ENCODE measurements at regions not wholly inside any gene's neighbourhood (a gene's known extent, or its start where the extent isn't known, plus 50 kb on each side); places are given as distances from the start of the nearest gene placed in this dataset.

- Histone ChIP-seq H3F3A (ENCODE audit: insufficient read depth, low read length) (no peaks in the 10 kb centered on the region), H3K9ac (ENCODE audit: low read length) (no peak overlapping the region), H3K9me2 (replicated peaks; ENCODE audit: insufficient read depth, low read length) (no peaks in the 10 kb centered on the region), H3K4me3 (ENCODE audit: low read length) (no peak overlapping the region), H3K9me3 (replicated peaks; ENCODE audit: insufficient read depth, low read length) (no peaks in the 10 kb centered on the region), H2AFZ (ENCODE audit: low read length) (no peak overlapping the region), H3K79me2 (ENCODE audit: low read length) (no peaks in the 10 kb centered on the region), H3K4me2 (ENCODE audit: low read depth, low read length) (no peak overlapping the region), H3K36me3 (replicated peaks; ENCODE audit: insufficient read depth, low read length) (no peaks in the 10 kb centered on the region), H3K27ac (ENCODE audit: low read length) (no peak overlapping the region), H3K27me3 (replicated peaks; ENCODE audit: insufficient read depth, low read length) (no peaks in the 10 kb centered on the region), H3K4me1 (ENCODE audit: low read length) (no peaks in the 10 kb centered on the region), H4K20me1 (ENCODE audit: insufficient read depth, low read length) (no peaks in the 10 kb centered on the region)
- TF ChIP-seq CTCF (IDR thresholded peaks at IDR 0.05; ENCODE audit: low read length): no peak
- TF ChIP-seq EZH2 (optimal IDR thresholded peaks at IDR 0.05; ENCODE audit: low read depth, low read length): no peak
- no peak for TF ChIP-seq EZH2phosphoT487 (IDR thresholded peaks at IDR 0.05; ENCODE audit: low read length)
- DNase-seq: no peak
These were observed 113.8 kb upstream of the NRXN1 start for GRCh38 chr2:51145761-51146160.

- no peak overlapping the region for H3K9ac ChIP-seq (ENCODE audit: low read length)
- TF ChIP-seq EZH2 (optimal IDR thresholded peaks at IDR 0.05; ENCODE audit: low read depth, low read length): no peak
- TF ChIP-seq CTCF (IDR thresholded peaks at IDR 0.05; ENCODE audit: low read length): no peak
- H3K27ac ChIP-seq (ENCODE audit: low read length): no peak overlapping the region
- H3K36me3 ChIP-seq (replicated peaks; ENCODE audit: insufficient read depth, low read length): no peaks in the 10 kb centered on the region
- no peaks in the 10 kb centered on the region for H3K4me1 ChIP-seq (ENCODE audit: low read length)
- H2AFZ ChIP-seq (ENCODE audit: low read length): no peak overlapping the region
- H3K9me2 ChIP-seq (replicated peaks; ENCODE audit: insufficient read depth, low read length): no peaks in the 10 kb centered on the region
- no peaks in the 10 kb centered on the region for H4K20me1 ChIP-seq (ENCODE audit: insufficient read depth, low read length)
- H3K27me3 ChIP-seq (replicated peaks; ENCODE audit: insufficient read depth, low read length): no peaks in the 10 kb centered on the region
- DNase-seq: no peak
- no peaks in the 10 kb centered on the region for H3F3A ChIP-seq (ENCODE audit: insufficient read depth, low read length)
- H3K9me3 ChIP-seq (replicated peaks; ENCODE audit: insufficient read depth, low read length): no peaks in the 10 kb centered on the region
- H3K4me2 ChIP-seq (ENCODE audit: low read depth, low read length): no peak overlapping the region
- H3K4me3 ChIP-seq (ENCODE audit: low read length): no peak overlapping the region
- H3K79me2 ChIP-seq (ENCODE audit: low read length): no peaks in the 10 kb centered on the region
These were observed 88.9 kb upstream of the NRXN1 start for GRCh38 chr2:51120754-51121280.

- DNase-seq: no peak
- Histone ChIP-seq H3K27me3 (replicated peaks; ENCODE audit: insufficient read depth, low read length) (no peaks in the 10 kb centered on the region), H3K4me1 (ENCODE audit: low read length) (no peaks in the 10 kb centered on the region), H3K4me2 (ENCODE audit: low read depth, low read length) (no peak overlapping the region), H3K9me3 (replicated peaks; ENCODE audit: insufficient read depth, low read length) (no peaks in the 10 kb centered on the region), H3K9ac (ENCODE audit: low read length) (no peak overlapping the region), H3K27ac (ENCODE audit: low read length) (no peak overlapping the region), H3K79me2 (ENCODE audit: low read length) (no peaks in the 10 kb centered on the region), H3K36me3 (replicated peaks; ENCODE audit: insufficient read depth, low read length) (no peaks in the 10 kb centered on the region), H3K4me3 (ENCODE audit: low read length) (no peak overlapping the region), H3F3A (ENCODE audit: insufficient read depth, low read length) (no peaks in the 10 kb centered on the region), H4K20me1 (ENCODE audit: insufficient read depth, low read length) (no peaks in the 10 kb centered on the region), H3K9me2 (replicated peaks; ENCODE audit: insufficient read depth, low read length) (no peaks in the 10 kb centered on the region), H2AFZ (ENCODE audit: low read length) (no peak overlapping the region)
- TF ChIP-seq CTCF (IDR thresholded peaks at IDR 0.05; ENCODE audit: low read length) (no peak), EZH2 (optimal IDR thresholded peaks at IDR 0.05; ENCODE audit: low read depth, low read length) (no peak), EZH2phosphoT487 (IDR thresholded peaks at IDR 0.05; ENCODE audit: low read length) (no peak)
These were observed 79.6 kb upstream of the NRXN1 start for GRCh38 chr2:51111532-51111931.
